PC-3 (cell line): ENCODE measurements at regions not wholly inside any gene's neighbourhood (a gene's known extent, or its start where the extent isn't known, plus 50 kb on each side); places are given as distances from the start of the nearest gene placed in this dataset.
A peak's percentile ranks its signal among the peaks of the same experiment; 100 is the strongest.

Source experiments
- EZH2 ChIP-seq: fragments of 300-600 bp; sonication (generic); IDR thresholded peaks from one replicate; pipeline ENCODE4 v1.6.1; 2017; ENCODE audit warnings: antibody characterized with exemption, mild to moderate bottlenecking, low read length; ENCODE audit not compliant: unreplicated experiment
- EZH2phosphoT487 ChIP-seq: fragments of 300-600 bp; sonication (generic); IDR thresholded peaks from 2 replicates; pipeline ENCODE4 v1.6.1; 2018; ENCODE audit warnings: mild to moderate bottlenecking, antibody characterized with exemption, low read length, borderline replicate concordance
- TF ChIP-seq, protein P1 (sequence below): fragments of 300-600 bp; sonication (generic); conservative IDR thresholded peaks from 2 replicates; pipeline ENCODE4 v1.5.1; 2017; ENCODE audit warnings: antibody characterized with exemption, low read depth, mild to moderate bottlenecking, low read length

- TF ChIP-seq EZH2phosphoT487 (no peak), EZH2 (no peak)
- TF ChIP-seq, protein P1, sequence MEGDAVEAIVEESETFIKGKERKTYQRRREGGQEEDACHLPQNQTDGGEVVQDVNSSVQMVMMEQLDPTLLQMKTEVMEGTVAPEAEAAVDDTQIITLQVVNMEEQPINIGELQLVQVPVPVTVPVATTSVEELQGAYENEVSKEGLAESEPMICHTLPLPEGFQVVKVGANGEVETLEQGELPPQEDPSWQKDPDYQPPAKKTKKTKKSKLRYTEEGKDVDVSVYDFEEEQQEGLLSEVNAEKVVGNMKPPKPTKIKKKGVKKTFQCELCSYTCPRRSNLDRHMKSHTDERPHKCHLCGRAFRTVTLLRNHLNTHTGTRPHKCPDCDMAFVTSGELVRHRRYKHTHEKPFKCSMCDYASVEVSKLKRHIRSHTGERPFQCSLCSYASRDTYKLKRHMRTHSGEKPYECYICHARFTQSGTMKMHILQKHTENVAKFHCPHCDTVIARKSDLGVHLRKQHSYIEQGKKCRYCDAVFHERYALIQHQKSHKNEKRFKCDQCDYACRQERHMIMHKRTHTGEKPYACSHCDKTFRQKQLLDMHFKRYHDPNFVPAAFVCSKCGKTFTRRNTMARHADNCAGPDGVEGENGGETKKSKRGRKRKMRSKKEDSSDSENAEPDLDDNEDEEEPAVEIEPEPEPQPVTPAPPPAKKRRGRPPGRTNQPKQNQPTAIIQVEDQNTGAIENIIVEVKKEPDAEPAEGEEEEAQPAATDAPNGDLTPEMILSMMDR: peak; percentile 53
These were observed 252.9 kb upstream of the CBLB start for GRCh38 chr3:106121491-106122289.
